ENCODE measurements at regions not wholly inside any gene's neighbourhood (a gene's known extent, or its start where the extent isn't known, plus 50 kb on each side); places are given as distances from the start of the nearest gene placed in this dataset.
A peak's percentile ranks its signal among the peaks of the same experiment; 100 is the strongest.

GRCh38 chr14:101478096-101478495, 83.2 kb upstream of the DIO3 start:
- no peak overlapping the region for H3K4me3 Mint-ChIP-seq
- H3K9me3 ChIP-seq (ENCODE audit: control insufficient read depth, insufficient read depth, low read length), result peaks cover 4% of the 10 kb centered on the region
- peaks cover 29 to 33% of the 10 kb centered on the region in 2 donors for H3K27me3 Mint-ChIP-seq (ENCODE audit: low read depth in 2 of 2)
- H3K9me3 Mint-ChIP-seq, result peaks cover 0 to under 1% of the 10 kb centered on the region in 2 donors
- peak in 1 of 2 donors; percentile 2 for DNase-seq
- no peaks in the 10 kb centered on the region for H3K36me3 Mint-ChIP-seq
- no peak for ATAC-seq
- H3K27ac ChIP-seq (ENCODE audit: low read length), result no peak overlapping the region
- no peaks in the 10 kb centered on the region for H3K4me1 Mint-ChIP-seq
- H3K4me3 ChIP-seq (ENCODE audit: low read length), result no peak overlapping the region
- H3K36me3 ChIP-seq (ENCODE audit: control insufficient read depth, insufficient read depth, low read length), result no peaks in the 10 kb centered on the region
- H3K4me1 ChIP-seq (ENCODE audit: control insufficient read depth, insufficient read depth, low read length), result no peaks in the 10 kb centered on the region
- intact Hi-C loops (cut with micrococcal nuclease), result no loop called here
- WGBS (ENCODE audit: insufficient coverage), result 92% methylated on average over 13 of the region's 13 CpGs
- H3K27me3 ChIP-seq (ENCODE audit: control insufficient read depth, insufficient read depth, low read length), result peaks cover 2% of the 10 kb centered on the region
- H3K27ac Mint-ChIP-seq, result no peak overlapping the region
- no peak for TF ChIP-seq CTCF (IDR thresholded peaks at IDR 0.05)

GRCh38 chr14:101478796-101479410, 82.4 kb upstream of the DIO3 start:
- peak in 1 of 2 donors; percentile 6 for DNase-seq

GRCh38 chr14:101480022-101480746, 81.1 kb upstream of the DIO3 start:
- ATAC-seq (no peak), DNase-seq (peak in 1 of 2 donors; percentile 1)
- H3K27me3 ChIP-seq (ENCODE audit: control insufficient read depth, insufficient read depth, low read length), result peaks cover 4% of the 10 kb centered on the region
- H3K27ac ChIP-seq (ENCODE audit: low read length), result no peak overlapping the region
- WGBS (ENCODE audit: insufficient coverage), result 86% methylated on average over 12 of the region's 12 CpGs
- H3K27ac Mint-ChIP-seq, result no peak overlapping the region
- peaks cover 3 to 6% of the 10 kb centered on the region in 2 donors for H3K9me3 Mint-ChIP-seq
- no peak overlapping the region for H3K4me3 ChIP-seq (ENCODE audit: low read length)
- peaks cover 4% of the 10 kb centered on the region for H3K9me3 ChIP-seq (ENCODE audit: control insufficient read depth, insufficient read depth, low read length)
- H3K4me3 Mint-ChIP-seq, result no peak overlapping the region
- peaks cover 10% of the 10 kb centered on the region for H3K36me3 Mint-ChIP-seq
- no peak for TF ChIP-seq CTCF (IDR thresholded peaks at IDR 0.05)
- no peaks in the 10 kb centered on the region for H3K4me1 ChIP-seq (ENCODE audit: control insufficient read depth, insufficient read depth, low read length)
- H3K36me3 ChIP-seq (ENCODE audit: control insufficient read depth, insufficient read depth, low read length), result no peaks in the 10 kb centered on the region
- intact Hi-C loops (cut with micrococcal nuclease), result no loop called here
- H3K4me1 Mint-ChIP-seq, result no peaks in the 10 kb centered on the region
- H3K27me3 Mint-ChIP-seq (ENCODE audit: low read depth in 2 of 2), result peaks cover 32 to 54% of the 10 kb centered on the region in 2 donors

More at GRCh38 chr14:101478796-101479410, 82.4 kb upstream of the DIO3 start:
- H3K4me3 Mint-ChIP-seq, result no peak overlapping the region
- no peaks in the 10 kb centered on the region for H3K4me1 ChIP-seq (ENCODE audit: control insufficient read depth, insufficient read depth, low read length)
- peaks cover 3% of the 10 kb centered on the region in 2 donors for H3K9me3 Mint-ChIP-seq
- peaks cover 2% of the 10 kb centered on the region for H3K27me3 ChIP-seq (ENCODE audit: control insufficient read depth, insufficient read depth, low read length)
- peaks cover 5% of the 10 kb centered on the region for H3K36me3 Mint-ChIP-seq
- peaks cover 4% of the 10 kb centered on the region for H3K9me3 ChIP-seq (ENCODE audit: control insufficient read depth, insufficient read depth, low read length)
- 95% methylated on average over 13 of the region's 13 CpGs for WGBS (ENCODE audit: insufficient coverage)
- intact Hi-C loops (cut with micrococcal nuclease), result no loop called here
- no peak overlapping the region for H3K27ac ChIP-seq (ENCODE audit: low read length)
- no peak for TF ChIP-seq CTCF (IDR thresholded peaks at IDR 0.05)
- no peak overlapping the region for H3K4me3 ChIP-seq (ENCODE audit: low read length)
- H3K27me3 Mint-ChIP-seq (ENCODE audit: low read depth in 2 of 2), result peaks cover 35 to 41% of the 10 kb centered on the region in 2 donors
- H3K4me1 Mint-ChIP-seq, result no peaks in the 10 kb centered on the region
- ATAC-seq, result no peak
- no peaks in the 10 kb centered on the region for H3K36me3 ChIP-seq (ENCODE audit: control insufficient read depth, insufficient read depth, low read length)
- no peak overlapping the region for H3K27ac Mint-ChIP-seq
